MM.1S (cell line): ENCODE measurements at regions not wholly inside any gene's neighbourhood (a gene's known extent, or its start where the extent isn't known, plus 50 kb on each side); places are given as distances from the start of the nearest gene placed in this dataset.

Experiments
- CTCF ChIP-seq: fragments of 300-600 bp; sonication (generic); IDR thresholded peaks from 2 replicates; pipeline ENCODE4 v1.5.1; 2016; ENCODE audit warnings: antibody characterized with exemption, low read length, mixed read lengths
- EZH2 ChIP-seq: fragments of 300-600 bp; sonication (generic); optimal IDR thresholded peaks from 2 replicates; pipeline ENCODE3; 2017; ENCODE audit warnings: low read depth, mild to moderate bottlenecking, antibody characterized with exemption, low read length, mixed read lengths

- TF ChIP-seq CTCF (no peak), EZH2 (no peak)
Observed at GRCh38 chr3:154781595-154781994, 298.5 kb upstream of the MME start.
